Cerebellar cortex (tissue), 1 donor: ENCODE measurements at regions not wholly inside any gene's neighbourhood (a gene's known extent, or its start where the extent isn't known, plus 50 kb on each side); places are given as distances from the start of the nearest gene placed in this dataset.

Experiments
- DNase-seq: peaks from one replicate; pipeline ENCODE4 v3.0.0-alpha.2; 2015; ENCODE audit warnings: low spot score

DNA sequence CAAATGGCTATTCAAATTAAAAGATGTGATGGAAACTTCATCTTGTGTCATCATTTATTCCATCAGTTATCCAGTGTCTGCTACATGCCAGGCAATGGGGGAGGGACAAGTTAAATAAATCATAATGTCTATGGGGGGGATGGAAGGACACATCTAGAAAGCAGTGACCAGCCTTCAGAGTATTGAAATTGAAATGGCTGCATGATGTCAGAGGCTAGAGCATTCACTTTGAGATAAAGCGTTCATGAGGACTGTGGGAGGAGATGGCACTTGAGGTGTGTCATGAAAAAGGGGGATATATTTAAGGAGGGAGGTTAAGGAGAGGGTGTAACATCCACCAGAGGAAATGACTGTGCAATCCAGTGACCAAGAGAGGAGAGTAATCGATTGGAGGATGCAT, 50.6 kb downstream of the SLIT2 start:
- no peak for DNase-seq

DNA sequence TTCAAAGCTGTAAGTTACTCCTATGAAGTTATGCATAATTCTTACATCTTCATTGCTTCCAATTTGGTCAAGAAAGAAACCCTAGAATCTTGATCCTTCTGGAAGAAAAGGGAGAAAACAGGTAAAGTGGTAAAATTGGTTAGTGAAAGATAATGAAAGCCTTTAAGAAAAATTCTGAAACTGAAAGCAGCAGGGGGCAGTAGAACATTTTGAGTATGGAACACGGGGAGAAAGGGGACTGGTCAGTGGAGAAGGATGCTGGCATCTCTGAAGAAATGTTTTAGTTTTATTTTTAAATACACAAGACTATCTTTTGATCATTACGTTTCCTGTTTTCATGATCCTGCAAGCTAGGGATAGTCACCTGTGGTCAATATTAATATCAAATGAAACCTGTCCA, 54.3 kb downstream of the SLIT2 start:
- DNase-seq: no peak

DNA sequence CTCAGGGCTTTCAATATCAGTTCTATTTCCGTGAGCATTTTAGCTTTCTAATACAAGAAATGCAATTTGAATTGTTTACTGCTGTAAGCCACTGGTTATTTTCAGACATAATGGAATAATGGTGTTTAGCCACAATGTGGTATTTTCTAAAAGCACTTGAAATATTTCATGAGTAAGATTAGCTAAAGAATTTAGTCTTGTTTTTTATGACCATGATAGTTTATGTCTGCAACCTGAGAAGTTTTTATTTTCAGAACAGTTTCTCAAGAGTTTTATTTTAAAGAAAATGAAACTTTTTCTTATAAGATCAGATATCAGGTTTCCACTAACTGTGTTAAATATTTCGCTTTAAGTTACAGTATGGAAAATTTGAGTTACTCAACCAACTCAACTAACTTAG, 60.2 kb downstream of the SLIT2 start:
- DNase-seq: no peak

DNA sequence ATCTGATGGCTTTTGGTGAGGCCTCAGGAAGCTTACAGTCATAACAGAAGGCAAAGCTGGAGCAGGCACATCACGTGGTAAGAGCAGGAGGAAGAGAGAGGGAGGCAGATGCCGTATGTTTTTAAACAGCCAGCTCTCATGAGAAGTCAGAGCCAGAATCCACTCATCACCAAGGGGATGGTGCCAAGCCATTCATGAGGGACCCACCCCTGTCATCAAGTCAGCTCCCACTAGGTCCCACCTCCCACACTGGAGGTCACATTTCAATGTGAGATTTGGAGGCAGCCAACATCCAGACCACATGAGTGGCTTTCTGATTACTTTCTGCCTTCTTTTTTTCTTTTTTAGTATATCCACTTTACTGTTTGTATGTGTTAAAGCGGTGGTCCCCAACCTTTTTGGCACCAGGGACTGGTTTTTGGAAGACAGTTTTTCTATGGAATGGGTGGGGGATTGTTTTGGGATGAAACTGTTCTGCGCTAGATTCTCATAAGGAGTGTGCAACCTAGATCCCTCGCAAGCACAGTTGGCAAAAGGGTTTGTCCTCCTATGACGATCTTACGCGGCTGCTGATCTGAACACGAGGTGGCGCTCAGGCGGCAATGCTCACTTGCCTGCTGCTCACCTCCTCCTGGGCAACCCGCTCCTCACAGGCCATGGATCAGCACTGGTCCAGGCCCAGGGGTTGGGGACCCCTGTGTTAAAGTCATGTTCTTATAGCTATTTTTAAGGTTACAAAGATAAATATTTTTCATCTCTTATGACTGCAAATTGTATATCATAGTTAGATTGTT, 61.7 kb downstream of the SLIT2 start:
- DNase-seq: peak; percentile 14

DNA sequence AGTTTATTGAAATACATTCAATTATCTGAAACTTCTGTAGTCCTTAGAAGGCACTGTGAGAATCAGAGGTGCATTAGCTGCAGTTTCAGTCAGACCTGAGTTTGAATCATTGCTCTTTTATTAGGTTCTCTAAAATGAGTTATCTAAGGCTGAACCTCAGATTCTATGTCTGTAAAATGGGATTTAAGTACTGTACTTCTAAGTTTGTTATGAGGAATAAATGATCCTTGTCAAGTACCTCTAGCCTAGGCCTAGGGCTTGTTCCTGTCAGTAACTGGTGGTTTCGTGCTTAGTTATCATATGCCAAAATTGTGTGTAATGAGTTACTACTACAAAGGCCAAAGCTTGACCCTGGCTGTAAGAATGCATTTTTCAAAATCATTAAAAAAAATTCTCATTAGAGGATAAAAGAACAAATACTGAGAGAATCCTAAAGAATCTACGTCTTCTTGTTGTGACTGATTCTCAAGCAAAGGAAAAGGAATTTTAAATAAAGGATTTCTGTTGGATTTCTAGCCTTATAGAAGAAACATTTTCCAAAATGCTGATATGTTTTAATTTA, 65.8 kb downstream of the SLIT2 start:
- no peak for DNase-seq

DNA sequence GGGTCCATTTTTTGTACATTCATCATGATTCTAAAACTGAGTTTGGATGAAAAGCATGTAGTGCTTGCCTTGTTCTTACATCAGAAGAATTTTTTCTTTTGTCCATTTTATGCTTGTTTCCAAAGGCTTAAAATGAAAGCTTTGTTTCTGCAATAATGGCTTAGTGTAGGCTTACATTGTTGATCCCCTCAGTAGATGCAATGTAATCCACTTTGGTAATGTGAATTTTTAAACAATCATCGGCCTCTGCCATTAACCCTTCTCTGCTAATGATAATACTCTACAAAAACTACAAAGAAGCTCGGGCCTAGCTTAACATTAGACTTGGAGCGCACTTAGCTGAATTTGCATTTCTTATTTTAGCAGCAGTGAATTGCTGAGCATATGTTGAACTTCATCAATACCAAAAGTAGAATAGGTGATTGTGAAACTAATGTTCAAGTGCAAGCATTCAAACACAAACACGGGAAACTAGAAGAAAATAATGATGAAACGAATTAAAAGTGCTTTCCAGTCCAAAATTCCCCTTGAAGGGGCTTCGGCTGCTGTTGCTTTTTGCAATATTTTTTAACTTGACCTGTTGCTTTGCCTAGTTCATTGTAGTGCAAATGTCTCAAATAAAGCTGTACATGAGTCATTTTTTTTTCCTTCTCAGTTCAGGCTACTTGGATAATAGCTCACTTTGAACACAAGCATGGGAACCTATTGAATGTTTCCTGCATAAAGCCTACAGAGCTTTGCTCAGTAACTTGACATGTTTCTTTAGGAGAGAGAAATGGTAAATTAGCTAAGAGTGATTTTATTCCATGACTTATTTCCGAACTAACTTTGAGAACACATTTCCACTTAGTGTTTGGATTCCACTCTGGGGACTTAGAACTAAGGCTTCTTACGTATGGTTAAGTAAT, 66.5 kb downstream of the SLIT2 start:
- DNase-seq: no peak

DNA sequence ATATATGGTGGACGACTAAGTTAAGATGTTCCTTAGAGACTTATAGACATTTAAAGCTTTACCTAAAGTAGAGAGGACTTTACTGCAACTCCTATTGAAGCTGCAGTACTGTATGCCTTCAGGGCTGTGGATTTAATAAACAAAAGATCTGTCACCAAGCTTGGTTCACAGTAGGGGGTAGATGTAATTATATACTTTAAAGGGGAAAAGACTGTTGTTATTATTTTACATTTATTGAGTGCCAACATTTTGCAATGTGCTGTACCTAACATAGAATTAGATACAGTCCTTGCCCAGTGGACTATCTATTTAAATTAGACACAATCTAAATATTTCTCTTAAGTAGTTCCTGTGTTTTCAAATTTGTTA, 67.2 kb downstream of the SLIT2 start:
- no peak for DNase-seq

DNA sequence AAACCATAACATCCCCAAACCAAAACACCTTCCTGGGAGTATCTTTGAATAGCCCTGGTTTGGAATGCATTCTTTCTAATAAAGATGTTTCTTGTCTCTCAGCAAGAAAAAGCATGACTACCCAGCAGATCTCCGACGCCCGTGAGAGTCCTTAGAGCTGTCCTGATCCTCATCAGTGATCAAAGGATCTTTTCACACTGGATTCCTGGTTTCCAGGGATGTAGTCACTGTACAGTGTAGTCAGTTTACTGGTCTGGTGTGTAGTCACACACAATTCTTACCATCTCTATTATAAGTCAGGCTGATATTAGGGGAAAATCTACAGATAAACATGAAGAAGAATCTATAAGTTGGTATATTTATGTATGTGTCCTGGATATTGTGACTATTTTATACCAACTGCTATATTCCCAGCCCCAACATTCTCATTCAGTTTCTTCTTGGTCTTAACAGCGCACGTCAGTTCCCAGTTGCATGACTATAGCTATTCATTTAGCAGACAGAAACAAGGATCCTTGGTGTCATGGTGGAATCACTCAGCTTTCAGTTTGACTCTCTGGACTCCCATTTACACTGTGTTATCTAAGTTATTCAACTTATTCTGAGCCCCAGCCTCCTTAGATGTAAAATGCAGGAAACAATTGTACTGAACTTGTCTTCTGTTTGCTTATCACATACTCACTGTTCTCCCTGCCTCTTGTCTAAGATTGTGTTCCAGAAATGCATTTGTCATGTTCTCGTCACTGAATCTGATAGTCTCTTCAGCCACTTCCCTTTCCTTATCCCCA, 68.3 kb downstream of the SLIT2 start:
- no peak for DNase-seq

DNA sequence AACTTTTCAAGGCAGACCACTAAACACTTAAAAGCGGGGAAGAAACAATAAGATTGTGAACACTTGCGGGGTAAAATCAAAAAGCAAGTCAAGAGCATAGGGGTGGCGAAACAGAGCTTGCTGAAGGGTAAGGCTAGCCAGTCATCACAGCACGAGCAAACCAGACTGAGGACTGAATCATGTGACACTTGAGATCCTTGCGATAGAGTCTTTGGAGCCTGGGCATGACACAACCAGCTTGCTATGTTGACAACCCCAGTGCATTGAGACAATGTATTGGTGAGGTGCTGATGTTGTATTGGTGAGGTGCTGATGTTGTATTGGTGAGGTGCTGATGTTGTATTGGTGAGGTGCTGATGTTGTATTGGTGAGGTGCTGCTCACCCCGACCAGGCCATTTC, 72.3 kb downstream of the SLIT2 start:
- no peak for DNase-seq

DNA sequence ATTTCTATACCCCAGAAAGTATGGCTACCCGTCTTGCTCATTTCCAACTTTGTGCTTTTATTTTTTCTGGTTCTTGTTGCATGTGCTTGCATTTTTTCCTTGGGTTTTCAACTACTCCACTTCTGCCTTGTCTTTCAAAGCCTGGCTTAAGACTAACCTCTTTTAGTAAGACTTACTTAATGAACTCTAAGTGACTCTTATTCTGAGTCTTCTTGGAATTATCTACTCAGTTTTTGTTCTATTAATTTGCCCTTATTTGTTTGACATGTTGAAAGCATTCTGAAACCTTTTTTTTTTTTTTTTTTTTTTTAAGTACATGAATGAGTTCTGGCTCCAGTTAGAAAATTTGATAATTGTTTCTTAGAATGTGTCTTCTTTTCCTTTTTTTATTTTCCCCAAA, 74.8 kb downstream of the SLIT2 start:
- DNase-seq: no peak

DNA sequence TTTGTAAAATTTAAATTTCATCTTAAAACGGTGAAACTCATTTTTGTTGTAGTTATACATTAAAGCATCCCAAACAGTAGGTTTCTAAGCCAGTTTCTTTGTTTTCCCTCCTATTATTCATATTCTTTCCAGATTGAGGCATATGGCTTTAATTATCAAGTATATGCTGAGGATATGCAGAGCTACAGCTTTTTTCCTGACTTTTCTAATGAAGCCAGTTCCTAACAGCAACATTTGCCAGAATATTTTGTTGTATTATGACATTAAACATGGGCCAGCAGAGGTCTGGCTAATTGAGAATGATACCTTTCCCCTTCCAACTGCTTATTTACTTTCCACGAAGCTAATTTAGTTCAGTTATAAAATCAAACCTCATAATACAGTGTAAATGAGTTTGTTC, 75.3 kb downstream of the SLIT2 start:
- no peak for DNase-seq

DNA sequence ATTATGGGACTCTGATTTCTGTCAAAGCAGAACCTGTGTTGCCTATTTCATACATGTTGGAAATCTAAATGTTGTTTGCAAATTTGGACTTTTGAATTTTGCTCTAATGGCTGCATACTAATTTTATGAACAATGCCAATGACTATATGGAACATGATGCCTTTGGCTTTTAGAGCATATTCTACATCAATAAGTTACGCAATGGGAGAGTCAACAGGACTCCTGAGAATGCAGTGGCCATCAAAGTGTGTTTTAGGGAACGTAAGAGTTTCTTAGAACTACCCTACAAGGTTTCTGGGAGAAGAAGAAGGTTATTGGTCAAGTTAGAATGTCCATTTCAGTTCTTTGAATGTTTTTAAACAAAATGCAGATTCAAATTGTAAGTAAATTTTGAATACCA, 76.1 kb downstream of the SLIT2 start:
- DNase-seq: no peak

DNA sequence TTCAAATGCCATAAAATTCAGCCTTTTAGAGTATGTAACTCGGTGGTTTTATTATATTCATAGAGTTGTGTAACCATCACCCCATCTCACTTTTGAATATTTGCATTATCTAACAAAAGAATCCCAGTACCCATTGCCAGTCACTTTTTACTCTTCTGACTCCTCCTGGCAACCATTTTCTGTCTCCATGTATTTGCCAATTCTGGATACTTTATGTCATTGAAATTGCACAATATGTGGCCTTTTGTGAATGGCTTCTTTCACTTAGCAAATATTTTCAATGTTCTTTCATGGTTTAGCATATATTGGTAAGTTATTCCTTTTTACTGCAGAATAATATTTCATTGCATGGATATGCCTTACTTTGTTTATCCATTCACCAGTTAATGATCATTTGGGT, 79.9 kb downstream of the SLIT2 start:
- DNase-seq: no peak

DNA sequence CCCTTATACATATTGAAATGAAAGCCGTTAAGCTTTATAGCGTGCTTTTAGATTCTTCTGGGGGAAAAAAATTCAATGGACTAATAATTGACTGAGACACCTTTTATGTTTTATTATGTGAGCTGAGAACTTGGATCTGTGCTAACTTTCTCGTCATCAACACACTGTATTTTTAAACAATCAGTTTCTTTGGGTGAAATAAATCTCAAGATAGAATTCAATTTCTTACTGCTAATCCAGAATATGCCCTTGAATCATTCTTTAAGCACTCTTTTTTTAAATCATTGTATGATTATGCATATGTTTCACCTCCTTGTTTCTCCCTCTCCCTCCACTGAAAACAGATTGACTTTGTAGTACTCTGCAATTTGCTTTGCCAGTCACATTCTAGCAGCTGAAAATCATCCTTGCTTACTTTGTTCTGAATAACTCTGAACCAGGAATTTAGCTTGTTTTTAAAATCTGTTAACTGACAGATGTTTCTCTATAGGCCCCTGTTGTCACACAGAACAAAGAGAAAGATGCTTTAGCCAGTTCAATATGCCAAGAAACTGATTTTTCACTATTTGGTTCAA, 81.5 kb downstream of the SLIT2 start:
- no peak for DNase-seq

DNA sequence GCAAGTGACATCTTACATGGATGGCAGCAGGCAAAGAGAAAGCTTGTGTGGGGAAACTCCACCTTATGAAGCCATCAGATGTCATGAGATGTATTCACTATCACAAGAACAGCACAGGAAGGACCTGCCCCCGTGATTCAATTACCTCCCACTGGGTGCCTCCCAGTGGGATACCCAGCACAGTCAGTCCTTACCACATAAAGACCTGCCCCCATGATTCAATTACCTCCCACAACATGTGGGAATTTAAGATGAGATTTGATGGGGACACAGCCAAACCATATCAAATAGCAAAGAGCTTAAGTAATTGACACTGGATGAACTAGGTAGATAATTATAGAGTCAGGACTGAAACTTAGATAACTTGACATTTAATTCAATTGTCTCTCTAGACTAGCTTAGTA, 85.6 kb downstream of the SLIT2 start:
- no peak for DNase-seq

DNA sequence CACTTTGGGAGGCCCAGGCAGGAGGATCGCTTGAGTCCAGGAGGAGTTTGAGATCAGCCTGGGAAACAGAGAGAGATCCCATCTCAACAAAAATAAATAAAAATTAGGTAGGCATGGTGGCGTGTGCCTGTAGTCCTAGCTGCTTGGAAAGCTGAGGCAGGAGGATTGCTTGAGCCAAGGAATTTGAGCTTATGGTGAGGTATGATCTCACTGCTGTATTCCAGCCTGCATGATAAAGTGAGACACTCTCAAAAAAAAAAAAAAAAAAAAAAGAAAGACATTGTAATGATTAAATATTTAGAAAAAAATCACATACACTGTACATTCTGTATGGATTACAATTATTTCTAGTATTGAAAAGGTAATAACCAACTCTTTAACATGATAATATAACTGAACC, 87.1 kb downstream of the SLIT2 start:
- no peak for DNase-seq

DNA sequence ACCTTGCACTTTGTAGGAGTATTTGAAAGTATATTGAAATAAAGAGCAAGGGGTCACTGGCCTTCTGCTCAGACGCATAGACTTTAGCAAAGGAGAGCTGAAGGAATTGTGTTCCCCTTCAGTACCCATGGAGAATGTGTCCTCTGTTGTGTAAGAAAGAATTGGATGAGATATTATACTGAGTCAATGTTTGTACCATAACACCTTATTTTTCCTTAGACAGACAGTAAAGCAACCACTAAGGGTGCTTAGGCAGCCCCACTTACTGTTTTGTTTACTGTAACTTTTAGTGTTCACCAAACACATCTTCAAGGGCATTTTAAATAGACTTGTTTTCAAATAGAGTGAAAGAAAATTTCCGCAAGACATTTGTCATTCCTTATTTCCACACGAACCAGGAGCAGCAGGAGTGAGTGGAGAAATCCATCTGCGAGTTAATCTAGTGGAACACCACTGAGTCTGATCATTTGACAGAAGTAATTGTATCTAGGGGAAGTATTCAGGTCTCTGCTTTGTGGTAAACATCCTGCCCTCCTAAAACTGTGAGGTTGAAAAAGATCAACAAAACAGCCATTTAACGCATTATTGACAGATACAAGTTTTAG, 89.5 kb downstream of the SLIT2 start:
- DNase-seq: no peak

DNA sequence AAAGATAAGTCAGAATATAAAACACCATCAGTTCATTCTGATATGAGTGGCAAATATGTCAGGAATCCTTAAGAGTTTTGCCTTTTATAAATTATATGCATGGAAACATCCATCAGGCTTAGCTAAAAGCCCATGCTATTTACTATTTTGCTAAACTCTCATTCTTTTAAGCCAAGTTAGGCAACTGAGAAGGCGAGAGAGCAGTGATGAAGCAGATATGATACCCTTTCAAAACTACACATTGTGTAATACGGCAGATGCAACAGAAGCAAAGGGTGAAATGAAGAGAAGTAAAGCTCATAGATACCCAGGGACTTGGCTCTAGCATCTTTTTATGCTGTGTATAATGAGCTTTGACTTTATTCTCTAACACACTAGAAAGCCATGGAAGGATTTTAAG, 95.8 kb downstream of the SLIT2 start:
- DNase-seq: no peak

DNA sequence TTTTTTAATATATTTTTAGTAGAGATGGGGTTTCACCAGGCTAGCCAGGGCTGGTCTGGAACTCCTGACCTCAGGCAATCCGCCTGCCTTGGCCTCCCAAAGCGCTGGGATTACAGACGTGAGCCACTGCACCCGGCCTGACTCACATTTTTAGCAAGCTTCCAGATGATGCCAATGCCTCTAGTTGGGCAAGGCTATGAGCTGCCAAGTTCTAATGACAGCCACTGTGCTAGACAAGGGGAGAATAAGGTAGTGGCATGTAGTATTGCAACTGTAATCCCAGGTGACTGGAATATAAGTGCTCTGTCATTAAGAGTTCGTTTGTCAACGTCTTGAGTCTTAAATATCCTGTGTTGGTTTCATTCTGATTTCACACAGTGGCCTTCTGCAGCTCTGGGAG, 96.7 kb downstream of the SLIT2 start:
- no peak for DNase-seq

DNA sequence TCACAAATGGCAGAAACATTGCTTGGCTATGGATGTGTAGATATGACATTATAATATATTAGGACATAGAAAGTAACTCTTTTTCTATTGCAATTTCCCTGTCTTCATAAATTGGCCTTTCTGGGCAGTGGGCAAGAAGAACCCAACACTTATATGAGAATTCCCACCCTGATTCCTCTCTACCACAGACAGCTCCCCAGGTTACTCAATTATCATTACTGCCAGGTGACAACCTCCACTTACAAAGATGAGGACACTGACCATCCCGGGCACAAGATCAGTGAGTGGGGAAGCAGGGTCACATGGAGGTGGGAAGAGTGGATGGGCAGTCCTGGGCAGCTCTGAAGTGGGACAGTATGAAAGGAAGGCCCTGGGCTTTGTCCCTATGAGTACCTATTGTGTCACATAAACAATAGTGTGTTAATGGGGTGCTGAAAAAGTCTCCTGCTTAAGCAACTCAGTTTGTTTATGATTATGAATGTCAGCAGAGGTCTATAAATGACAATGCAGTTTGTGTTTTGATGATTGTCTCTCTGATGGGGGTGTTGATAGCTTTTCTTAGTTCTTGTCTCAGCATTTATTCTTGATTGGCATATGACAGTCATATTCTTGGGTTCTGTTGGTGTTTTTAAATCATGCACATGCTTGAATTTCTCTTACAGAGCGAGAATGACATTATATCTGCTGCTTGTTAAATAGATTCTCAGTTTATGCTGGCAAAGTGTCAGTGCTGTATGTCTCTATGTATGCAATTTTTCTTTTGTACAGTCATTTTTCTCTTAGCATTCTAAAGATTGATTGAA, 99.9 kb downstream of the SLIT2 start:
- no peak for DNase-seq

DNA sequence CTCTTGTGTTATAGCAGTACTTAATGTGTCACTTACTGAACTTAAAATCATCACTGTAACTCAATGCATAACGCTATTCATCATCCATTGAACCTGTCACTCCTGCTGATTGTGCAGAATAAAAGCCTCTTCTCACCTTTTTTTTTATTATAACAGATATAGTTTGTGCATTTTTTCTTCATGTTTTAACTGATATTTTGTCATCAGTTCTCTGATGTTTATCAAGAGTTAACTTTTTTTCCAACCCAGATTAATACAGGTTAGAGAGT, 100.4 kb downstream of the SLIT2 start:
- DNase-seq: no peak
